BLaER1 (cell line): ENCODE measurements at regions not wholly inside any gene's neighbourhood (a gene's known extent, or its start where the extent isn't known, plus 50 kb on each side); places are given as distances from the start of the nearest gene placed in this dataset.

Experiments used
- H3K27ac ChIP-seq: shearing (Covaris generic); formaldehyde crosslinking; 2 replicates; pipeline ENCODE4 v1.8.1; 2022
- H3K27me3 ChIP-seq: shearing (Covaris generic); formaldehyde crosslinking; 2 replicates; pipeline ENCODE4 v1.8.1; 2022
- H3K36me3 ChIP-seq: shearing (Covaris generic); formaldehyde crosslinking; 2 replicates; pipeline ENCODE4 v1.8.1; 2022
- H3K4me1 ChIP-seq: shearing (Covaris generic); formaldehyde crosslinking; 2 replicates; pipeline ENCODE4 v1.8.1; 2022
- H3K4me2 ChIP-seq: shearing (Covaris generic); formaldehyde crosslinking; 2 replicates; pipeline ENCODE4 v1.8.1; 2022
- H3K4me3 ChIP-seq: shearing (Covaris generic); formaldehyde crosslinking; 2 replicates; pipeline ENCODE4 v1.8.1; 2022
- H3K9ac ChIP-seq: shearing (Covaris generic); formaldehyde crosslinking; 2 replicates; pipeline ENCODE4 v1.8.1; 2022
- H3K9me3 ChIP-seq: shearing (Covaris generic); formaldehyde crosslinking; 2 replicates; pipeline ENCODE4 v1.8.1; 2022
- H4K20me1 ChIP-seq: shearing (Covaris generic); formaldehyde crosslinking; 2 replicates; pipeline ENCODE4 v1.8.1; 2022
- Cebpa-rat ChIP-seq: shearing (Covaris generic); IDR thresholded peaks from 2 replicates; pipeline ENCODE4 v1.8.1; 2022

GRCh38 chr7:17586711-17587110 lies 288.3 kb downstream of the AHR start:
- no peaks in the 10 kb centered on the region for H3K36me3 ChIP-seq
- TF ChIP-seq Cebpa-rat: no peak
- H3K4me2 ChIP-seq: peak overlapping the region; percentile 16; the same call in 1 of the 2 replicates
- no peak overlapping the region for H3K27ac ChIP-seq
- no peaks in the 10 kb centered on the region for H3K9me3 ChIP-seq
- no peaks in the 10 kb centered on the region for H3K27me3 ChIP-seq
- H3K4me1 ChIP-seq: 0 out of 2 replicates have a peak, but pooled peaks cover 4% of the 10 kb centered on the region
- H4K20me1 ChIP-seq: no peaks in the 10 kb centered on the region
- H3K4me3 ChIP-seq: no peak overlapping the region
- H3K9ac ChIP-seq: no peak overlapping the region

GRCh38 chr7:17588730-17589129 lies 290.3 kb downstream of the AHR start:
- H3K27ac ChIP-seq: no peak overlapping the region
- H4K20me1 ChIP-seq: no peaks in the 10 kb centered on the region
- H3K4me2 ChIP-seq: no peak overlapping the region
- H3K4me3 ChIP-seq: no peak overlapping the region
- H3K9me3 ChIP-seq: no peaks in the 10 kb centered on the region
- no peak overlapping the region for H3K9ac ChIP-seq
- no peaks in the 10 kb centered on the region for H3K36me3 ChIP-seq
- H3K4me1 ChIP-seq: 0 out of 2 replicates have a peak, but pooled peaks cover 4% of the 10 kb centered on the region
- no peak for TF ChIP-seq Cebpa-rat
- H3K27me3 ChIP-seq: no peaks in the 10 kb centered on the region

GRCh38 chr7:17589671-17590070 lies 291.2 kb downstream of the AHR start:
- Histone ChIP-seq H3K4me3 (no peak overlapping the region), H3K27me3 (no peaks in the 10 kb centered on the region), H3K4me2 (no peak overlapping the region), H3K9ac (no peak overlapping the region), H4K20me1 (no peaks in the 10 kb centered on the region), H3K36me3 (no peaks in the 10 kb centered on the region), H3K27ac (no peak overlapping the region), H3K9me3 (no peaks in the 10 kb centered on the region), H3K4me1 (0 out of 2 replicates have a peak, but pooled peaks cover 4% of the 10 kb centered on the region)
- no peak for TF ChIP-seq Cebpa-rat

GRCh38 chr7:17590221-17590620 lies 291.8 kb downstream of the AHR start:
- no peak overlapping the region for H3K9ac ChIP-seq
- TF ChIP-seq Cebpa-rat: no peak
- H3K4me3 ChIP-seq: no peak overlapping the region
- H3K27me3 ChIP-seq: no peaks in the 10 kb centered on the region
- H3K9me3 ChIP-seq: no peaks in the 10 kb centered on the region
- no peak overlapping the region for H3K27ac ChIP-seq
- 0 out of 2 replicates have a peak, but pooled peaks cover 4% of the 10 kb centered on the region for H3K4me1 ChIP-seq
- no peaks in the 10 kb centered on the region for H3K36me3 ChIP-seq
- no peaks in the 10 kb centered on the region for H4K20me1 ChIP-seq
- H3K4me2 ChIP-seq: no peak overlapping the region

- no peaks in the 10 kb centered on the region for H3K9me3 ChIP-seq
- no peaks in the 10 kb centered on the region for H3K27me3 ChIP-seq
- no peak for TF ChIP-seq Cebpa-rat
- H3K27ac ChIP-seq: no peak overlapping the region
- H3K36me3 ChIP-seq: no peaks in the 10 kb centered on the region
- no peaks in the 10 kb centered on the region for H3K4me1 ChIP-seq
- H3K4me2 ChIP-seq: no peak overlapping the region
- no peak overlapping the region for H3K4me3 ChIP-seq
- H3K9ac ChIP-seq: no peak overlapping the region
- H4K20me1 ChIP-seq: no peaks in the 10 kb centered on the region
Measured at GRCh38 chr7:17593819-17594419, 295.5 kb downstream of the AHR start.

- Histone ChIP-seq H4K20me1 (no peaks in the 10 kb centered on the region), H3K4me3 (no peak overlapping the region), H3K36me3 (no peaks in the 10 kb centered on the region), H3K27ac (no peak overlapping the region), H3K9me3 (no peaks in the 10 kb centered on the region), H3K4me1 (no peaks in the 10 kb centered on the region), H3K4me2 (no peak overlapping the region), H3K9ac (no peak overlapping the region), H3K27me3 (no peaks in the 10 kb centered on the region)
- no peak for TF ChIP-seq Cebpa-rat
Measured at GRCh38 chr7:17595546-17595945, 297.1 kb downstream of the AHR start.

GRCh38 chr7:17598305-17598704 lies 299.9 kb downstream of the AHR start:
- Histone ChIP-seq H3K27me3 (no peaks in the 10 kb centered on the region), H4K20me1 (no peaks in the 10 kb centered on the region), H3K4me2 (no peak overlapping the region), H3K27ac (no peak overlapping the region), H3K9ac (no peak overlapping the region), H3K9me3 (peaks cover 13% of the 10 kb centered on the region), H3K4me1 (no peaks in the 10 kb centered on the region), H3K36me3 (no peaks in the 10 kb centered on the region), H3K4me3 (no peak overlapping the region)
- no peak for TF ChIP-seq Cebpa-rat

GRCh38 chr7:17598846-17599245 lies 300.4 kb downstream of the AHR start:
- H4K20me1 ChIP-seq: no peaks in the 10 kb centered on the region
- no peaks in the 10 kb centered on the region for H3K4me1 ChIP-seq
- no peaks in the 10 kb centered on the region for H3K27me3 ChIP-seq
- no peak overlapping the region for H3K27ac ChIP-seq
- H3K4me3 ChIP-seq: no peak overlapping the region
- TF ChIP-seq Cebpa-rat: no peak
- no peak overlapping the region for H3K4me2 ChIP-seq
- H3K9me3 ChIP-seq: peaks cover 16% of the 10 kb centered on the region
- H3K36me3 ChIP-seq: no peaks in the 10 kb centered on the region
- H3K9ac ChIP-seq: no peak overlapping the region

- no peak overlapping the region for H3K27ac ChIP-seq
- no peak overlapping the region for H3K9ac ChIP-seq
- H3K4me2 ChIP-seq: no peak overlapping the region
- no peak for TF ChIP-seq Cebpa-rat
- peaks cover 26% of the 10 kb centered on the region for H3K9me3 ChIP-seq
- H3K4me1 ChIP-seq: no peaks in the 10 kb centered on the region
- no peak overlapping the region for H3K4me3 ChIP-seq
- no peaks in the 10 kb centered on the region for H3K27me3 ChIP-seq
- no peaks in the 10 kb centered on the region for H4K20me1 ChIP-seq
- no peaks in the 10 kb centered on the region for H3K36me3 ChIP-seq
Measured at GRCh38 chr7:17599733-17600339, 301.4 kb downstream of the AHR start.

GRCh38 chr7:17600340-17600752 lies 301.9 kb downstream of the AHR start:
- TF ChIP-seq Cebpa-rat: no peak
- Histone ChIP-seq H3K4me2 (no peak overlapping the region), H3K27me3 (no peaks in the 10 kb centered on the region), H3K27ac (no peak overlapping the region), H3K4me1 (no peaks in the 10 kb centered on the region), H3K36me3 (no peaks in the 10 kb centered on the region), H3K9ac (no peak overlapping the region), H3K9me3 (peaks cover 31% of the 10 kb centered on the region), H3K4me3 (no peak overlapping the region), H4K20me1 (no peaks in the 10 kb centered on the region)

- Histone ChIP-seq H4K20me1 (no peaks in the 10 kb centered on the region), H3K9me3 (peaks cover 34% of the 10 kb centered on the region), H3K4me1 (no peaks in the 10 kb centered on the region), H3K4me3 (no peak overlapping the region), H3K9ac (no peak overlapping the region), H3K27me3 (no peaks in the 10 kb centered on the region), H3K4me2 (no peak overlapping the region), H3K27ac (no peak overlapping the region), H3K36me3 (no peaks in the 10 kb centered on the region)
- no peak for TF ChIP-seq Cebpa-rat
Measured at GRCh38 chr7:17601921-17602320, 303.5 kb downstream of the AHR start.
